CD14-positive monocyte (primary cell): ENCODE measurements at regions not wholly inside any gene's neighbourhood (a gene's known extent, or its start where the extent isn't known, plus 50 kb on each side); places are given as distances from the start of the nearest gene placed in this dataset.

Source experiments
- DNase-seq, 3 donors: peaks; one replicate each; pipeline ENCODE4 v3.0.0-alpha.2; 2011 to 2022
- H2AFZ ChIP-seq: 2 replicates; pipeline ENCODE4 v1.6.0; 2012; ENCODE audit warnings: mild to moderate bottlenecking, low read depth, low read length, inconsistent platforms; ENCODE audit not compliant: insufficient read depth, poor library complexity, severe bottlenecking
- H3K27ac ChIP-seq, 2 donors: 1 replicate in 1 of 2; 2 replicates in 1 of 2; pipeline ENCODE4 v1.5.1; 2012 to 2013; ENCODE audit warnings: low read length in 2 of 2, control low read depth in 1 of 2, inconsistent platforms in 1 of 2, low read depth in 1 of 2, mild to moderate bottlenecking in 1 of 2
- H3K27me3 ChIP-seq, 2 donors: one replicate each; pipeline versions ENCODE4 v1.6.0 to v1.6.1; 2011 to 2013; ENCODE audit warnings: low read length in 2 of 2; ENCODE audit not compliant: control insufficient read depth in 2 of 2, insufficient read depth in 2 of 2
- H3K36me3 ChIP-seq, 2 donors: replicated peaks in 1 of 2; 1 replicate in 1 of 2; 2 replicates in 1 of 2; pipeline versions ENCODE4 v1.5.1 to v1.6.1; 2012 to 2013; ENCODE audit warnings: low read length in 2 of 2, control low read depth in 1 of 2, inconsistent platforms in 1 of 2, mild to moderate bottlenecking in 1 of 2; ENCODE audit not compliant: insufficient read depth in 2 of 2, control insufficient read depth in 1 of 2
- H3K4me1 ChIP-seq, 2 donors: 1 replicate in 1 of 2; 2 replicates in 1 of 2; pipeline versions ENCODE4 v1.5.1 to v1.6.1; 2012 to 2013; ENCODE audit warnings: low read length in 2 of 2, control low read depth in 1 of 2, inconsistent platforms in 1 of 2, mild to moderate bottlenecking in 1 of 2, moderate library complexity in 1 of 2; ENCODE audit not compliant: insufficient read depth in 2 of 2, control insufficient read depth in 1 of 2
- H3K4me2 ChIP-seq: replicated peaks from 2 replicates; pipeline ENCODE3; 2012; ENCODE audit warnings: low read length, moderate library complexity, mild to moderate bottlenecking; ENCODE audit not compliant: poor library complexity, severe bottlenecking; ENCODE audit errors: extremely low read depth
- H3K4me3 ChIP-seq, 3 experiments: fragments of 200-600 bp in 1 of 3; sonication (generic) in 1 of 3; replicated peaks in 1 of 3; 1 replicate in 2 of 3; 2 replicates in 1 of 3; pipeline ENCODE4 v1.5.1; 2011 to 2013; ENCODE audit warnings: low read length in 3 of 3, mild to moderate bottlenecking in 3 of 3, control low read depth in 2 of 3, low read depth in 2 of 3, inconsistent platforms in 1 of 3, moderate library complexity in 1 of 3
- H3K79me2 ChIP-seq: 2 replicates; pipeline ENCODE4 v1.6.0; 2012; ENCODE audit warnings: mild to moderate bottlenecking, control low read depth, inconsistent platforms, low read length, moderate library complexity; ENCODE audit not compliant: insufficient read depth
- H3K9ac ChIP-seq: 2 replicates; pipeline ENCODE4 v1.6.0; 2017; ENCODE audit warnings: low read length, mild to moderate bottlenecking; ENCODE audit not compliant: insufficient read depth, poor library complexity, severe bottlenecking
- H3K9me3 ChIP-seq, 2 donors: replicated peaks in 1 of 2; 1 replicate in 1 of 2; 2 replicates in 1 of 2; pipeline versions ENCODE4 v1.5.1 to v1.6.1; 2012 to 2013; ENCODE audit warnings: low read length in 2 of 2, control low read depth in 1 of 2; ENCODE audit not compliant: control insufficient read depth in 1 of 2, insufficient read depth in 1 of 2
- H4K20me1 ChIP-seq: 2 replicates; pipeline ENCODE4 v1.6.0; 2012; ENCODE audit warnings: mild to moderate bottlenecking, low read length, control low read depth, moderate library complexity; ENCODE audit not compliant: insufficient read depth
- H3K27ac Mint-ChIP-seq, 7 donors: one replicate each; pipeline ENCODE4 v1.8.0; 2020; ENCODE audit warnings: mild to moderate bottlenecking in 7 of 7, mixed read lengths in 7 of 7, moderate library complexity in 6 of 7, inconsistent platforms in 2 of 7
- H3K27me3 Mint-ChIP-seq, 3 donors: one replicate each; pipeline ENCODE4 v1.8.0; 2021 to 2022; ENCODE audit warnings: low read depth in 3 of 3, mild to moderate bottlenecking in 3 of 3, mixed read lengths in 3 of 3, moderate library complexity in 3 of 3, inconsistent platforms in 1 of 3
- H3K36me3 Mint-ChIP-seq, 2 donors: one replicate each; pipeline ENCODE4 v1.8.0; 2020; ENCODE audit warnings: mixed read lengths in 2 of 2, inconsistent platforms in 1 of 2, mild to moderate bottlenecking in 1 of 2
- H3K4me1 Mint-ChIP-seq: one replicate; pipeline ENCODE4 v1.8.0; 2020; ENCODE audit warnings: mild to moderate bottlenecking, mixed read lengths
- H3K4me3 Mint-ChIP-seq, 2 donors: one replicate each; pipeline ENCODE4 v1.8.0; 2020; ENCODE audit warnings: mild to moderate bottlenecking in 2 of 2, mixed read lengths in 2 of 2, moderate library complexity in 1 of 2
- H3K9me3 Mint-ChIP-seq, 7 donors: one replicate each; pipeline ENCODE4 v1.8.0; 2020 to 2022; ENCODE audit warnings: mixed read lengths in 7 of 7, mild to moderate bottlenecking in 6 of 7, moderate library complexity in 6 of 7, inconsistent platforms in 2 of 7
- CTCF ChIP-seq: fragments of 200-600 bp; IDR thresholded peaks from one replicate; pipeline ENCODE4 v1.8.0; 2022; ENCODE audit warnings: antibody characterized with exemption, mild to moderate bottlenecking
- WGBS: methylation state at CpG from one replicate; pipeline ENCODE4 v1.1.5; 2013; ENCODE audit warnings: missing lambda C conversion rate; ENCODE audit not compliant: insufficient coverage; 5-methylcytosine and 5-hydroxymethylcytosine counted together
- intact Hi-C, 2 donors: fragments of 100-400 bp; cut with micrococcal nuclease; formaldehyde crosslinking; loops; one replicate each; pipeline versions ENCODE4 v1.15.0 to v1.15.1; 2023

DNA sequence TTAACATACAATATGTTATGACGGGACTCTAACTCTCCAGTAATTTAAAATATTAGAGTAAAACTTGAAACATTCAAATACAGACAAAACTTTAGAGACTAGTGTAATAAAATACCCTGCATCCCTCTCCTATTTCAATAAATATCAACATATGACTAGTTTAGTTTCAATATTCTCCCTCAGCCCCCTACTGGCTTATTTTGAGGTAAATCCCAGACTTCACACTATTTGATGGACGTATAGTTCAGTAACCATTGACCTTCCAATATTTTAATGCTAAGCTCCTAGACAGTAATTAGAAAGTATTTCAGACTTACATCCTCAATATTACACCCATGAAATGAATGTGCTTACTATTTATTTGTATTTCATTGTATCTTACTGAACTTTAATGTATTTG lies 180.7 kb upstream of the STARD13 start:
- peaks cover 2 to 13% (median 6%) of the 10 kb centered on the region in 7 donors for H3K9me3 Mint-ChIP-seq
- no peak overlapping the region for H3K27ac ChIP-seq
- no peak overlapping the region for H3K4me2 ChIP-seq
- H3K4me3 Mint-ChIP-seq = no peak overlapping the region
- no peak overlapping the region for H3K4me3 ChIP-seq
- H3K27me3 Mint-ChIP-seq = peaks cover 0 to 2% (median 2%) of the 10 kb centered on the region in 3 donors
- H3K9me3 ChIP-seq = no peaks in the 10 kb centered on the region
- no peaks in the 10 kb centered on the region for H4K20me1 ChIP-seq
- no peaks in the 10 kb centered on the region for H3K4me1 Mint-ChIP-seq
- H3K27me3 ChIP-seq = no peaks in the 10 kb centered on the region
- H3K79me2 ChIP-seq = no peaks in the 10 kb centered on the region
- DNase-seq = no peak
- no peak overlapping the region for H3K9ac ChIP-seq
- no peaks in the 10 kb centered on the region for H3K36me3 Mint-ChIP-seq
- TF ChIP-seq CTCF = no peak
- H2AFZ ChIP-seq = no peak overlapping the region
- H3K27ac Mint-ChIP-seq = no peak overlapping the region
- intact Hi-C loops = no loop called here
- no CpG with 5 or more reads among the region's 2 CpGs for WGBS
- no peaks in the 10 kb centered on the region for H3K4me1 ChIP-seq
- H3K36me3 ChIP-seq = no peaks in the 10 kb centered on the region

DNA sequence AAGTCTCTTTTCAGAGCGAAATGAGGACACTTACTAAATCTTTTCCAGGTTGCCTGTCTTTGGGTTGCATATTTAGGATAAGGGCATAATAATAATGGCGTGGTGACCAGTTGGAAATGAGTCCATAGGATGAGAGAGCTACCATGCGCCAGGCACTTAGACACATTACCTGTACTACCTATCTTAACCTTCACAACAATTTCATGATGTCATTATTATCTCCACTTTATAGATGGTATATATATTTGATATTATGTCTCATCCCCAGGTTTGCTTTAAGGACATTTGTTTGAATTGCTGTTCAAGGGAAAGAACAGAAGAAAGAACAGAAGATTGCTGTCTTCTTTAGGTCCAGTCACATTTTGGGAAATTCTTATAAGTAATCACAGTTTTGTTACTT lies 182.0 kb upstream of the STARD13 start:
- H3K9me3 Mint-ChIP-seq = peaks cover 2 to 13% (median 6%) of the 10 kb centered on the region in 7 donors
- no peaks in the 10 kb centered on the region for H3K79me2 ChIP-seq
- no peak overlapping the region for H3K27ac Mint-ChIP-seq
- no peaks in the 10 kb centered on the region for H3K4me1 Mint-ChIP-seq
- peaks cover 0 to 2% (median 2%) of the 10 kb centered on the region in 3 donors for H3K27me3 Mint-ChIP-seq
- H3K27me3 ChIP-seq = no peaks in the 10 kb centered on the region
- H3K4me1 ChIP-seq = no peaks in the 10 kb centered on the region
- H3K9ac ChIP-seq = no peak overlapping the region
- no peak overlapping the region for H3K4me3 ChIP-seq
- H2AFZ ChIP-seq = no peak overlapping the region
- no peaks in the 10 kb centered on the region for H3K36me3 Mint-ChIP-seq
- H3K4me3 Mint-ChIP-seq = no peak overlapping the region
- H3K9me3 ChIP-seq = no peaks in the 10 kb centered on the region
- DNase-seq = no peak
- no peaks in the 10 kb centered on the region for H3K36me3 ChIP-seq
- H3K27ac ChIP-seq = no peak overlapping the region
- no peaks in the 10 kb centered on the region for H4K20me1 ChIP-seq
- intact Hi-C loops = no loop called here
- H3K4me2 ChIP-seq = no peak overlapping the region
- no peak for TF ChIP-seq CTCF
- no CpG with 5 or more reads among the region's 3 CpGs for WGBS
